ENCODE measurements at regions not wholly inside any gene's neighbourhood (a gene's known extent, or its start where the extent isn't known, plus 50 kb on each side); places are given as distances from the start of the nearest gene placed in this dataset.

DNA sequence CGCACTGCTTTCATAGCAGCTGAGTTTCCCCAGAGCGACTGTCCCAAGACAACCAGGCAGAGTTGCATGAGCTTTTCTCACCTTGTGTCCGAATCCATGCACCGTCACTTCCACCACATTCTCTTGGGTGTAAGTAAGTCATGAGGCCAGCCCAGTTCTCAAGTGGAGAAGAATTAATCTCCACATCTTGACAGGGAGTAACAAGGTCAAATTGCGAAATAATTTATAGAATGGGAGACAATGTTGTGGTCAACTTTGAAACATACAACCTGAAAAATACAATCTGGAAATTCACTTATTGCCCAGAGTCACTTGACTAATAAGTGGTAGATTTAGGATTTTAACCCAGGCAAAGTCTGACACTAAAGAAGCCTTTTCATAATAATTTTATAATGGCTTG, 123.7 kb downstream of the UFM1 start:
- H3K4me1 ChIP-seq (ENCODE audit: control insufficient read depth in 1 of 2, insufficient read depth in 2 of 2, low read depth in 1 of 2, low read length in 1 of 2): no peaks in the 10 kb centered on the region
- no peaks in the 10 kb centered on the region for H3F3A ChIP-seq (replicated peaks; ENCODE audit: insufficient read depth)
- no peaks in the 10 kb centered on the region for H4K20me1 ChIP-seq (ENCODE audit: insufficient read depth)
- peaks cover 10% of the 10 kb centered on the region; the same call in 1 of the 2 replicates for H3K27me3 ChIP-seq (ENCODE audit: insufficient read depth)
- H3K9me2 ChIP-seq: no peaks in the 10 kb centered on the region
- no peak overlapping the region for H3K4me3 ChIP-seq (ENCODE audit: low read depth in 2 of 2, low read length in 1 of 2)
- H3K79me2 ChIP-seq (ENCODE audit: insufficient read depth): no peaks in the 10 kb centered on the region
- no peak overlapping the region for H3K27ac ChIP-seq (ENCODE audit: low read depth in 2 of 2, low read length in 1 of 2)
- H3K9me3 ChIP-seq: no peaks in the 10 kb centered on the region
- no peak for DNase-seq
- no peak overlapping the region for H3K4me2 ChIP-seq
- WGBS (ENCODE audit: low lambda C conversion rate): 30% methylated on average over 5 of the region's 5 CpGs
- CTCF ChIA-PET: no interaction called here
- POLR2A ChIA-PET: no interaction called here
- no peak overlapping the region for H3K9ac ChIP-seq
- no peaks in the 10 kb centered on the region for H3K36me3 ChIP-seq (replicated peaks in 1 of 2; ENCODE audit: control insufficient read depth in 1 of 2, insufficient read depth in 2 of 2, low read length in 1 of 2)
- no peak overlapping the region for H2AFZ ChIP-seq (ENCODE audit: low read depth)
- TF ChIP-seq GATA2 (CRISPR knock-in tag; IDR thresholded peaks at IDR 0.05): no peak
- no peak for TF ChIP-seq RFX5 (IDR thresholded peaks at IDR 0.05; ENCODE audit: low read length)
- no peak for TF ChIP-seq SMC3 (IDR thresholded peaks at IDR 0.05; ENCODE audit: low read depth, low read length)
- no peak for TF ChIP-seq NRF1 (IDR thresholded peaks at IDR 0.05; ENCODE audit: low read depth, low read length)
- TF ChIP-seq TCF12 (IDR thresholded peaks at IDR 0.05): no peak
- TF ChIP-seq, protein P1, sequence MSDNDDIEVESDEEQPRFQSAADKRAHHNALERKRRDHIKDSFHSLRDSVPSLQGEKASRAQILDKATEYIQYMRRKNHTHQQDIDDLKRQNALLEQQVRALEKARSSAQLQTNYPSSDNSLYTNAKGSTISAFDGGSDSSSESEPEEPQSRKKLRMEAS (IDR thresholded peaks at IDR 0.05; ENCODE audit: low read depth): no peak
- TF ChIP-seq, protein P2, sequence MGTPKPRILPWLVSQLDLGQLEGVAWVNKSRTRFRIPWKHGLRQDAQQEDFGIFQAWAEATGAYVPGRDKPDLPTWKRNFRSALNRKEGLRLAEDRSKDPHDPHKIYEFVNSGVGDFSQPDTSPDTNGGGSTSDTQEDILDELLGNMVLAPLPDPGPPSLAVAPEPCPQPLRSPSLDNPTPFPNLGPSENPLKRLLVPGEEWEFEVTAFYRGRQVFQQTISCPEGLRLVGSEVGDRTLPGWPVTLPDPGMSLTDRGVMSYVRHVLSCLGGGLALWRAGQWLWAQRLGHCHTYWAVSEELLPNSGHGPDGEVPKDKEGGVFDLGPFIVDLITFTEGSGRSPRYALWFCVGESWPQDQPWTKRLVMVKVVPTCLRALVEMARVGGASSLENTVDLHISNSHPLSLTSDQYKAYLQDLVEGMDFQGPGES (IDR thresholded peaks at IDR 0.05; ENCODE audit: low read depth, low read length): no peak

DNA sequence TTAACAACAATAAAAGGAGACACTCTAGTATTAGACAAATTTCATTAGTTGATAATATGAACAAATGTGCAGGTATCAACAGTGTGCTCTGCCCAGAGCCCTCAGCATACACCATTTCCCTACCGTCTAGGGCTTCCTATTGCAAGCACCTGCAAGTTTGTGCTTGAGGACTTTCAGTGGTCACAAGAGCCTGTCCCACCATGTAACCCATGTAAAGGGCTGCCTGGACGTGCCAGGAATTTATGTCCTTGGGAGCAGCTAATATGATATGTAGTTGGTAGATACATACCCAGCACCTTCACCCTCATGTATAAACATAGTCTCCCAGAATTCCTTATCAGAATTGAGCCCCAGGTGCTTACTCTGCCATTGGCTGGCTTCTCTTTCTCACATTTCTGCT, 128.0 kb downstream of the UFM1 start:
- no peaks in the 10 kb centered on the region for H3K4me1 ChIP-seq (ENCODE audit: control insufficient read depth in 1 of 2, insufficient read depth in 2 of 2, low read depth in 1 of 2, low read length in 1 of 2)
- TF ChIP-seq, protein P3, sequence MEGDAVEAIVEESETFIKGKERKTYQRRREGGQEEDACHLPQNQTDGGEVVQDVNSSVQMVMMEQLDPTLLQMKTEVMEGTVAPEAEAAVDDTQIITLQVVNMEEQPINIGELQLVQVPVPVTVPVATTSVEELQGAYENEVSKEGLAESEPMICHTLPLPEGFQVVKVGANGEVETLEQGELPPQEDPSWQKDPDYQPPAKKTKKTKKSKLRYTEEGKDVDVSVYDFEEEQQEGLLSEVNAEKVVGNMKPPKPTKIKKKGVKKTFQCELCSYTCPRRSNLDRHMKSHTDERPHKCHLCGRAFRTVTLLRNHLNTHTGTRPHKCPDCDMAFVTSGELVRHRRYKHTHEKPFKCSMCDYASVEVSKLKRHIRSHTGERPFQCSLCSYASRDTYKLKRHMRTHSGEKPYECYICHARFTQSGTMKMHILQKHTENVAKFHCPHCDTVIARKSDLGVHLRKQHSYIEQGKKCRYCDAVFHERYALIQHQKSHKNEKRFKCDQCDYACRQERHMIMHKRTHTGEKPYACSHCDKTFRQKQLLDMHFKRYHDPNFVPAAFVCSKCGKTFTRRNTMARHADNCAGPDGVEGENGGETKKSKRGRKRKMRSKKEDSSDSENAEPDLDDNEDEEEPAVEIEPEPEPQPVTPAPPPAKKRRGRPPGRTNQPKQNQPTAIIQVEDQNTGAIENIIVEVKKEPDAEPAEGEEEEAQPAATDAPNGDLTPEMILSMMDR (IDR thresholded peaks at IDR 0.05): no peak
- TF ChIP-seq GABPA (IDR thresholded peaks at IDR 0.05; ENCODE audit: low read depth) (no peak), GATA2 (CRISPR knock-in tag; IDR thresholded peaks at IDR 0.05) (no peak), RXRA (IDR thresholded peaks at IDR 0.05; ENCODE audit: borderline replicate concordance, low read depth) (no peak), RFX5 (IDR thresholded peaks at IDR 0.05; ENCODE audit: low read length) (no peak), JUND (IDR thresholded peaks at IDR 0.05) (no peak), SMC3 (IDR thresholded peaks at IDR 0.05; ENCODE audit: low read depth, low read length) (no peak), EP300 (IDR thresholded peaks at IDR 0.05; ENCODE audit: borderline replicate concordance in 1 of 2, low read depth in 1 of 2, low read length in 1 of 2) (no peak), SIN3A (IDR thresholded peaks at IDR 0.05; ENCODE audit: borderline replicate concordance, low read depth, low read length) (no peak), FOSL2 (IDR thresholded peaks at IDR 0.05; ENCODE audit: borderline replicate concordance, low read depth) (no peak), FOXJ3 (CRISPR knock-in tag; IDR thresholded peaks at IDR 0.05) (no peak), TEAD4 (IDR thresholded peaks at IDR 0.05; ENCODE audit: borderline replicate concordance, insufficient read depth) (no peak), NFIC (IDR thresholded peaks at IDR 0.05; ENCODE audit: borderline replicate concordance) (no peak)
- CTCF ChIA-PET: no interaction called here

More for the DNA sequence above, 128.0 kb downstream of the UFM1 start:
- H3K9me2 ChIP-seq: no peaks in the 10 kb centered on the region
- H3F3A ChIP-seq (replicated peaks; ENCODE audit: insufficient read depth): no peaks in the 10 kb centered on the region
- POLR2A ChIA-PET: no interaction called here
- no peaks in the 10 kb centered on the region for H4K20me1 ChIP-seq (ENCODE audit: insufficient read depth)
- peaks cover 10% of the 10 kb centered on the region; the same call in 1 of the 2 replicates for H3K27me3 ChIP-seq (ENCODE audit: insufficient read depth)
- no peak overlapping the region for H3K27ac ChIP-seq (ENCODE audit: low read depth in 2 of 2, low read length in 1 of 2)
- H3K4me3 ChIP-seq (ENCODE audit: low read depth in 2 of 2, low read length in 1 of 2): no peak overlapping the region
- 6% methylated on average over 2 of the region's 2 CpGs for WGBS (ENCODE audit: low lambda C conversion rate)
- no peaks in the 10 kb centered on the region for H3K9me3 ChIP-seq
- no peaks in the 10 kb centered on the region for H3K36me3 ChIP-seq (replicated peaks in 1 of 2; ENCODE audit: control insufficient read depth in 1 of 2, insufficient read depth in 2 of 2, low read length in 1 of 2)
- H2AFZ ChIP-seq (ENCODE audit: low read depth): no peak overlapping the region
- no peaks in the 10 kb centered on the region for H3K79me2 ChIP-seq (ENCODE audit: insufficient read depth)
- H3K9ac ChIP-seq: no peak overlapping the region
- no peak for DNase-seq
- H3K4me2 ChIP-seq: no peak overlapping the region

All from SK-N-SH (cell line).